A549 (cell line): ENCODE measurements at regions not wholly inside any gene's neighbourhood (a gene's known extent, or its start where the extent isn't known, plus 50 kb on each side); places are given as distances from the start of the nearest gene placed in this dataset.

Experiments used
- CBX8 ChIP-seq: fragments of 200-600 bp; sonication (generic); IDR thresholded peaks from 2 replicates; pipeline ENCODE4 v1.6.1; 2016
- CTCF ChIP-seq: fragments of >200 bp; sonication (Bioruptor Twin); formaldehyde crosslinking; IDR thresholded peaks from 3 replicates; pipeline ENCODE4 v1.5.1; 2016
- EP300 ChIP-seq, 2 experiments: fragments of >200 bp; sonication (Bioruptor Twin); formaldehyde crosslinking; IDR thresholded peaks; 2 replicates in 1 of 2; 3 replicates in 1 of 2; pipeline ENCODE4 v1.6.1; 2016 to 2017
- GATA3 ChIP-seq: IDR thresholded peaks from 2 replicates; pipeline ENCODE4 v1.6.1; 2012; ENCODE audit warnings: borderline replicate concordance
- MAX ChIP-seq: IDR thresholded peaks from 2 replicates; pipeline ENCODE4 v1.6.1; 2012
- NFE2L2 ChIP-seq: fragments of 150-350 bp; conservative IDR thresholded peaks from 2 replicates; pipeline ENCODE4 v1.6.1; 2014; ENCODE audit warnings: low read length
- RCOR1 ChIP-seq: fragments of 150-350 bp; IDR thresholded peaks from 2 replicates; pipeline ENCODE4 v1.6.1; 2014; ENCODE audit warnings: antibody characterized with exemption, low read length, low read depth
- REST ChIP-seq: fragments of 200-600 bp; sonication (generic); IDR thresholded peaks from 2 replicates; pipeline ENCODE4 v1.6.1; 2016; ENCODE audit warnings: antibody characterized with exemption, mild to moderate bottlenecking, moderate library complexity

DNA sequence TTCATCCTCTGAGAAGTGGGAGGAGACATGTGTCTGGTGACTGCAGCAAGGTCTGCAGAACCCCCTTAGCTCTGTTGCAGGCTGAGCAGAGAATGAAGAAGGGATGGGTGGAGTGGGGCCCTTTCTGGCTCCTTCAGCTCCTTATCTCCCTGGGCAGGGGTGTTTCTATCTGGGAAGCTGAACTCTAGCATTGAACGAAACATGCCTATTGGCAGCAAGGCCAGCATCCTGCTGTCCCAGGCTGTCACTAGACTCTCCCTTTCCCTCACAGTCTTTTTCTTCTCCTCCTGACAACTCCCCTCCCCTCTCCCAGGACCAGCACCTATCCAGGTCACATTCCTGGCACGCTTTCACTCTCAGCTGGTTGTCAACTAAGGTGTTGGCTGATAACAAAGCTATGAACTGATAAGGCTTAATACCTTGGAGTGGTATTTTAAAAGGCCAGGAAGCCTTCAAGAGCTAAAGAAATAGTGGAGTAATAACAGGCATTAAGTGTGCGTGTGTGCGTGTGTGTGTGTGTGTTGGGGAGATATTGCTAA lies 128.8 kb upstream of the FZD8 start:
- TF ChIP-seq EP300 (IDR thresholded peaks at IDR 0.05) = no peak
- no peak for TF ChIP-seq CTCF
- TF ChIP-seq REST = no peak
- TF ChIP-seq RCOR1 = no peak
- no peak for TF ChIP-seq CBX8
- TF ChIP-seq NFE2L2 = no peak
- TF ChIP-seq GATA3 = no peak
- no peak for TF ChIP-seq MAX
